ENCODE measurements at regions not wholly inside any gene's neighbourhood (a gene's known extent, or its start where the extent isn't known, plus 50 kb on each side); places are given as distances from the start of the nearest gene placed in this dataset.

GRCh38 chr18:67023059-67023458 lies 419.2 kb upstream of the CDH19 start:
- TF ChIP-seq POLR2A (IDR thresholded peaks at IDR 0.05) = no peak
- TF ChIP-seq CTCF (IDR thresholded peaks at IDR 0.05) = no peak
